ENCODE measurements at regions not wholly inside any gene's neighbourhood (a gene's known extent, or its start where the extent isn't known, plus 50 kb on each side); places are given as distances from the start of the nearest gene placed in this dataset.

DNA sequence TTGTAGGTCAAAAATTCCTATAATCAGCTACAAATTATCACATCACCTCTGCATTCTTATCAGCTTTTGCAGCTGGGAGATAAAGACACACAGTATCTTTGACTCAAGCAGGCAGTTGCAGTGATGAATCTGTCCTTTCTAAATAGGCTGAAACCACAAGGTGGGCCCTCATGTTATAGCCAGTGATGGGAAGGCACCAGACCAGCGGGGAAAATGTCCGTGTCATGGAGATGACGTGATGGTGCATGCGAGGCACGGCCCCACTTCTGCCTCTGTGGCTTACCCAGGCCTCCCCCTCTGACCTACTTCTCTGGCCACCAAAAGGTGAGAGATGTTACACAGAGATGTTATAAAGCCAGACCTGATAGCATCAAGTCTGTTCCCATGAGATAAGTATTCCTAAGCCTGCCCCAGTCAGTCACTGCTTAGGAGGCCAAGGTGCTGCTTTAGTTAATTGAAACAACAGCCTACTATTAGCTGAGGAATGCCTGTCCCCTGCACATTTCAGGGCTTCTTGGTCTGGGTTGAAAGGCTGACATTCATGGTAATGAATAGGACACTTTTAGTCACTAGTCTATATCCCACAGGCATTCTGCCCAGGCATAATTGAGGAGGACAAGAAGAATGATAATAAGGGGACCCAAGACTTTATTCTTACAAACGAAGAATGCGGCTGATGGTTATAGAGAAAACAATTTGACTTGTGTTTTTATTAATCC lies 327.9 kb downstream of the LPIN1 start:
- H3K27me3 ChIP-seq (replicated peaks; ENCODE audit: insufficient read depth), result no peaks in the 10 kb centered on the region
- WGBS, result 90% methylated on average over 7 of the region's 7 CpGs
- H3K4me3 ChIP-seq, result no peak overlapping the region
- intact Hi-C loops (cut with DNase I), result no loop called here
- no peak for DNase-seq (ENCODE audit: low spot score)
- H3K9me3 ChIP-seq, result no peaks in the 10 kb centered on the region
- TF ChIP-seq, protein P1, sequence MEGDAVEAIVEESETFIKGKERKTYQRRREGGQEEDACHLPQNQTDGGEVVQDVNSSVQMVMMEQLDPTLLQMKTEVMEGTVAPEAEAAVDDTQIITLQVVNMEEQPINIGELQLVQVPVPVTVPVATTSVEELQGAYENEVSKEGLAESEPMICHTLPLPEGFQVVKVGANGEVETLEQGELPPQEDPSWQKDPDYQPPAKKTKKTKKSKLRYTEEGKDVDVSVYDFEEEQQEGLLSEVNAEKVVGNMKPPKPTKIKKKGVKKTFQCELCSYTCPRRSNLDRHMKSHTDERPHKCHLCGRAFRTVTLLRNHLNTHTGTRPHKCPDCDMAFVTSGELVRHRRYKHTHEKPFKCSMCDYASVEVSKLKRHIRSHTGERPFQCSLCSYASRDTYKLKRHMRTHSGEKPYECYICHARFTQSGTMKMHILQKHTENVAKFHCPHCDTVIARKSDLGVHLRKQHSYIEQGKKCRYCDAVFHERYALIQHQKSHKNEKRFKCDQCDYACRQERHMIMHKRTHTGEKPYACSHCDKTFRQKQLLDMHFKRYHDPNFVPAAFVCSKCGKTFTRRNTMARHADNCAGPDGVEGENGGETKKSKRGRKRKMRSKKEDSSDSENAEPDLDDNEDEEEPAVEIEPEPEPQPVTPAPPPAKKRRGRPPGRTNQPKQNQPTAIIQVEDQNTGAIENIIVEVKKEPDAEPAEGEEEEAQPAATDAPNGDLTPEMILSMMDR (IDR thresholded peaks at IDR 0.05), result no peak
- TF ChIP-seq POLR2A (IDR thresholded peaks at IDR 0.05) (no peak), POLR2AphosphoS5 (IDR thresholded peaks at IDR 0.05) (no peak)
- H3K4me1 ChIP-seq (replicated peaks), result no peaks in the 10 kb centered on the region
- no peak overlapping the region for H3K27ac ChIP-seq
- no peaks in the 10 kb centered on the region for H3K36me3 ChIP-seq

DNA sequence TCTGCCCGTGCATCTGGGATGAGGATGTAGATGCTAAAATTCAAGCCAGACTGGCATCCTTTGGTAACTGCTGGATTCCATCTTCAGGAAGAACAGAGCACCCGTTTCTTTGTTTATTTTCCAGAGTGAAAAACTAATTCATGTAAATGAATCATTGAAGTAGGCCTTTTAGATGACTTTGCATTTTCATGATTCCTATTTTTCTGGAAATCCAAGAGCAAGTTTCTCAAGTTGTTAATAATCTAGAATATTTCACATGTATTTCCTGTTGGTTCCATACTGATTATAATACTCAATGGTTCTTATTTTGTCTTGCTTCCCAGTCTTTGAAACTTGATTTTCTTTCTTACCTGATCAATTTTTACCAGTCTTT lies 328.4 kb downstream of the LPIN1 start:
- H3K27me3 ChIP-seq (replicated peaks; ENCODE audit: insufficient read depth), result no peaks in the 10 kb centered on the region
- WGBS, result 76% methylated on average over 2 of the region's 2 CpGs
- DNase-seq (ENCODE audit: low spot score), result no peak
- no peak overlapping the region for H3K4me3 ChIP-seq
- no peak overlapping the region for H3K27ac ChIP-seq
- intact Hi-C loops (cut with DNase I), result no loop called here
- H3K9me3 ChIP-seq, result no peaks in the 10 kb centered on the region
- H3K4me1 ChIP-seq (replicated peaks), result no peaks in the 10 kb centered on the region
- no peaks in the 10 kb centered on the region for H3K36me3 ChIP-seq
- TF ChIP-seq POLR2A (IDR thresholded peaks at IDR 0.05) (no peak), POLR2AphosphoS5 (IDR thresholded peaks at IDR 0.05) (no peak)
- TF ChIP-seq, protein P1 (IDR thresholded peaks at IDR 0.05), result no peak

- no peaks in the 10 kb centered on the region for H3K4me1 ChIP-seq (replicated peaks)
- DNase-seq (ENCODE audit: low spot score), result no peak
- intact Hi-C loops (cut with DNase I), result no loop called here
- no peaks in the 10 kb centered on the region for H3K9me3 ChIP-seq
- H3K36me3 ChIP-seq, result no peaks in the 10 kb centered on the region
- H3K27me3 ChIP-seq (replicated peaks; ENCODE audit: insufficient read depth), result no peaks in the 10 kb centered on the region
- no peak overlapping the region for H3K4me3 ChIP-seq
- 93% methylated on average over 3 of the region's 3 CpGs for WGBS
- no peak overlapping the region for H3K27ac ChIP-seq
- no peak for TF ChIP-seq POLR2A (IDR thresholded peaks at IDR 0.05)
- TF ChIP-seq, protein P1 (IDR thresholded peaks at IDR 0.05), result no peak
Measured at GRCh38 chr2:12075603-12076002, 329.2 kb downstream of the LPIN1 start.

DNA sequence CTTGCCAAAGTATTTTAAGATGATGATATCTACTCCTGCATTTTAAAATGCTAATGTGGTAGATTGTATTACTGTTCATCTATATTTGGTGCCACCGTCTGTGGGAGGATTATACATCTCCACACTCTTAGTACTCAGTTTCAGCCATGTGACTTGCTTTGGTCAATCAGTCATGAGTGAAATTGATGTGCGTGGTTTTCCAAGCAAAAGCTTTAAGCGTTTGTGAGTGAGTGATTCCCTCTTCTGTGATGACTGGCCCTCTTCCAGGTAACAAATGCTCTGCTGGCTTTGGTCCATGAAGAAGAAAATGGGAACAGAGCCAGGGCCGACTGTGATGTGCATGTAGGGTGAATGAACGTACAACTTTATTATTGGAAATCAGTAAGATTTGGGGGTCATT lies 330.4 kb downstream of the LPIN1 start:
- no peak for TF ChIP-seq POLR2A (IDR thresholded peaks at IDR 0.05)
- Histone ChIP-seq H3K36me3 (no peaks in the 10 kb centered on the region), H3K9me3 (no peaks in the 10 kb centered on the region), H3K27me3 (replicated peaks; ENCODE audit: insufficient read depth) (no peaks in the 10 kb centered on the region), H3K4me3 (no peak overlapping the region), H3K27ac (no peak overlapping the region), H3K4me1 (replicated peaks) (no peaks in the 10 kb centered on the region)
- 54% methylated on average over 5 of the region's 5 CpGs for WGBS
- no peak for DNase-seq (ENCODE audit: low spot score)
- intact Hi-C loops (cut with DNase I), result no loop called here

DNA sequence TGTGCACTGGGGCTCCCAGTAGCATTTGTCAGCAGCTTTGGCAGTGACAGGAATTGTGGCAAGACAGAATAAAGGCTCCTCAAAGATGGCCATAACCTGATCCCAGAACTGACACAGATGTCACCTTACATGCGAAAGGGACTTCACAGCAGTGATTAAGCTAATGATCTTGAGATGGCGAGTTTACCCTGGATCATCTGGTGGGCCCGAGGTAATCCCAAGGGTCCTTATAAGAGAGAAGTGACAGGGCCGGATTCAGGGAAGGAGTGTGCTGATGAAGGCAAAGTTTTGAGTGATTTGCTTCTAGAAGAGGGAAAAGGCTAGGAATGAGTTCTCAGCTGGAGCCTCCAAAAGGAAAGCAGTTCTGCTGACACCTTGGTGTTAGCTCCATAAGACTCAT lies 333.9 kb downstream of the LPIN1 start:
- TF ChIP-seq POLR2A (IDR thresholded peaks at IDR 0.05) (no peak), POLR2AphosphoS5 (IDR thresholded peaks at IDR 0.05) (no peak)
- TF ChIP-seq, protein P1 (IDR thresholded peaks at IDR 0.05), result no peak
- DNase-seq (ENCODE audit: low spot score), result no peak
- no peaks in the 10 kb centered on the region for H3K27me3 ChIP-seq (replicated peaks; ENCODE audit: insufficient read depth)
- no peaks in the 10 kb centered on the region for H3K9me3 ChIP-seq
- no peaks in the 10 kb centered on the region for H3K36me3 ChIP-seq
- H3K4me1 ChIP-seq (replicated peaks), result no peaks in the 10 kb centered on the region
- intact Hi-C loops (cut with DNase I), result no loop called here
- WGBS, result 91% methylated on average over 4 of the region's 4 CpGs
- no peak overlapping the region for H3K27ac ChIP-seq
- H3K4me3 ChIP-seq, result no peak overlapping the region
